Retinal pigment epithelial cell (primary cell): ENCODE measurements at regions not wholly inside any gene's neighbourhood (a gene's known extent, or its start where the extent isn't known, plus 50 kb on each side); places are given as distances from the start of the nearest gene placed in this dataset.

Experiments used
- DNase-seq: peaks from one replicate; pipeline ENCODE4 v3.0.0-alpha.2; 2010; ENCODE audit warnings: low read depth
- H3K4me3 ChIP-seq: 2 replicates; pipeline ENCODE4 v1.5.1; 2011; ENCODE audit warnings: mild to moderate bottlenecking, low read length, control low read depth, moderate library complexity
- TF ChIP-seq, protein P1 (sequence below): conservative IDR thresholded peaks from 2 replicates; pipeline ENCODE4 v1.5.1; 2011; ENCODE audit warnings: low read depth, low read length, control low read depth, inconsistent platforms

DNA sequence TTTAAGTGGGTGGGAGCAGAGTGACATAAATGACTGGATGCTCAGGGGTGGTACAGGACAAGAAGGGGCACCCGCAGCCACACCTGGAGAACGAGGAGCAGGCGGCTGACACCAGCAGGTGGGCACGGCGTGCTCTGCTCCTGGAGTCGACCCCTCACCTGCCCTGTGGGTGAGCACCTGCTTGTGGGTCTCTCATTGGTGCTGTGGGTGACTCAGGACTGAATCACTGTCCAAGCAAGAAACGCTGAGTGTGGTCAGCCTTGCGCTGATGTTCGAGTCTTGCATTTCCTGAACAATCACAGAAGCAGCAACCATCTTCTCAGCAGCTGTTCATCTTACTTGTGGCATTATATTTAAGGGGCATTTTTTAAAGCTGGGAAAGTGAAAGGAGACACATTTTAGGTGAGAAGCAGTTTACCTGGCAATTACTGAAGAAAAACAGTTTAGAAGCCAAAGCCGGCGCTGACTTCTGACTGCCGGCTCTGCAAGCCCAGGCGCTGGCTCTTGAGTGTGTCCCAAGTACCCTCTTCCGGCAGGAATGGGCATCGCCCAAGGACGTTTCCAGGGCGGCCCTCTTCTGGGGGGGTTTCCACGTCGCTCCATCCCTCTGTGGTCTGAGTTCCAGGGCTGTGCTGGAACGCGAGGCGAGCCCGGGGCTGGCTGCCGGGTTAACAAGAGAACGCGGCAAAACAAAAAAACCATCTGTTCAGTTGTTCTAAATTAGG, 145.2 kb upstream of the PFKP start:
- no peak overlapping the region for H3K4me3 ChIP-seq
- TF ChIP-seq, protein P1, sequence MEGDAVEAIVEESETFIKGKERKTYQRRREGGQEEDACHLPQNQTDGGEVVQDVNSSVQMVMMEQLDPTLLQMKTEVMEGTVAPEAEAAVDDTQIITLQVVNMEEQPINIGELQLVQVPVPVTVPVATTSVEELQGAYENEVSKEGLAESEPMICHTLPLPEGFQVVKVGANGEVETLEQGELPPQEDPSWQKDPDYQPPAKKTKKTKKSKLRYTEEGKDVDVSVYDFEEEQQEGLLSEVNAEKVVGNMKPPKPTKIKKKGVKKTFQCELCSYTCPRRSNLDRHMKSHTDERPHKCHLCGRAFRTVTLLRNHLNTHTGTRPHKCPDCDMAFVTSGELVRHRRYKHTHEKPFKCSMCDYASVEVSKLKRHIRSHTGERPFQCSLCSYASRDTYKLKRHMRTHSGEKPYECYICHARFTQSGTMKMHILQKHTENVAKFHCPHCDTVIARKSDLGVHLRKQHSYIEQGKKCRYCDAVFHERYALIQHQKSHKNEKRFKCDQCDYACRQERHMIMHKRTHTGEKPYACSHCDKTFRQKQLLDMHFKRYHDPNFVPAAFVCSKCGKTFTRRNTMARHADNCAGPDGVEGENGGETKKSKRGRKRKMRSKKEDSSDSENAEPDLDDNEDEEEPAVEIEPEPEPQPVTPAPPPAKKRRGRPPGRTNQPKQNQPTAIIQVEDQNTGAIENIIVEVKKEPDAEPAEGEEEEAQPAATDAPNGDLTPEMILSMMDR, result no peak
- DNase-seq, result no peak

DNA sequence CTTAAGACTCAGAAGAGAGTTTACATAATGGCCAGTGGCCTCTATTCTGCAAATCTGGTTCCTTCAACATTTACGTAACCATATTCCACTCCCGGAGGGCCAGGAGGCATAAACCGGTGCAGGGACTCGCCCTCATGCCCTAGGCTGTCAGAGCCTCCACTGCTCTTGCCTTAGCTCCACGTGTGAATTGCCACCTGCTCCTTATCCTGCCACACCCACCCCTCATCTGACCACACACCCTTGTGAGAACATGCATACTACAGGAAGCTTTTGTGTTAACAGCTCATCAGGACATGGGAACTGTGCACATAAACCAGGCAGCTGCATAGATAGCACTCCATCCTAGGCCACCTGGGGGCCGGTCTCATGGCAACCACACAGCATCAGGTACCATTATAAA, 146.7 kb upstream of the PFKP start:
- no peak for DNase-seq
- TF ChIP-seq, protein P1, result no peak
- no peak overlapping the region for H3K4me3 ChIP-seq

DNA sequence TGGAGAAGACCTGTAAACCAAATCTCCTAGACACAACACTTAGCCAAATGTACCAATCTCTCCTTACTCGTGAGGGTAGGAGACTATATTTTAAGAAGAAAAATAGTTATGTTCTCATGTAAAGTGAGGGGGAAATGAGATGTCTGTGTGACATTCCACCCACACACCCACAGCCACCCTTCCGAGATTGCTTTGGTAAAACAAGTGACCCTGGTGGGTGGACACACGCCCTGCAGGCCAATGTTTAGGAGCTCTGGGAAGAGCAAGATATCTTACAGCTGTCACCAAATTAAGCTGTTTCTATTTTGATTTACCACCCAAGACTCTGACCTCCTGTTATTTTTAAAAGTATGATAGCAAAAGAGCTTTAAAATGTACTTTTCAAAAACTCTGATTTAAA, 147.2 kb upstream of the PFKP start:
- no peak overlapping the region for H3K4me3 ChIP-seq
- TF ChIP-seq, protein P1, result no peak
- DNase-seq, result no peak

DNA sequence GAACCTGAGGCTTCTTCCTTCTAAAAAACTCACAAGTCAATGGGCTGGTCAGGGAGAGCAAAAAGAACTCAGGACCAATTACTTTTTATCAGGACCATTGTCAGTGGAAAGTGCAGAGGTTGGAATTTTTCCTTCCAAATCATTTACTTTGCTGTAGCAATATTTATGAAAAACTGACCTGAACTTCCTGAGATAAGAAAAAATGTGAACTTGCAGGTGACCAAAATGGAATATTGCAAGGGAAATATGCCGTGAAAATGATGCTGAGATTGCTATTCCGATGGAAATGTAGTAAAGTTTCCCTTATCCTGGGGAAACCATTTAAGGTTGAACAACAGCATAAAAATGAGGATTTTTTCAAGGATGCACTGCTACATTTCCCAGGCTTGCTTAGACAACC, 148.3 kb upstream of the PFKP start:
- H3K4me3 ChIP-seq, result no peak overlapping the region
- no peak for DNase-seq
- TF ChIP-seq, protein P1, result no peak

DNA sequence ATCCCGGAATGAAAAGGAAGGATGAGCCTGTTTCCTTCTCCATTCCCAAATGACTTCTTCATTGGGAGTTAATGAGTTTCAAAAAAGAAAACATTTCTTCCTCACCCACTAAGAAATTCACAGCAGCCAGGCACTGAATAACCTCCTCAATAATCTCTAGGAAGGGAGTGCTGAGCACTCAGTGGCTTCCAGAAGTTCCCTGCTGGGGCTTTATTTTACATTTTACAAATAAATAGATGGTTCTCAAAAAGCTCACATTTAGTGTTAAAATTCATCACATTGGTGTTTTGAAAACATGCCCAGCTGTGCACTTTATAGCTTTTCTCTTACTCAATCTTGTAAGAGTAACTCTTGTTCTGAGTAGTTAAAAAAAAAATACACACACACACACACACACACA, 148.9 kb upstream of the PFKP start:
- TF ChIP-seq, protein P1, result no peak

DNA sequence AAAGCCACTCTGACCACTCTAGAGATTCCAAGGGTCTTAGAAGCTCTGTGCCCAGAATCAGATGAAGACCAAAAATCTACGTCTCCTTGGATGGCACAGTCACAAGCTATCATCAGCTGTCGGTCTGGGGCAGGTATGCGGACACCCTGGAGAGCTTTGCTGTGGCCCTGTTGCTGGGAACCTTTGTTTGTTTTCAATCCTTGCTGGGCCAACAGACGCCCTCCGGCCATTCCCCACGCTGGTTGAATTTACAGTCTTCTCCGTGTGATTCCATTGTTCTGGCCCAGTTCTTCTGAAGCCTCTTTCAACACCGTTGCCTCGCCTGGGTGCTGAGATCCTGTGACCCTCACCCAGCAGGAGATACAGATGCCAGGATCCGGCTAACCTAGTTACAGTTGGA, 149.4 kb upstream of the PFKP start:
- no peak overlapping the region for H3K4me3 ChIP-seq
- TF ChIP-seq, protein P1, result no peak
- no peak for DNase-seq

More for the DNA sequence above, 148.9 kb upstream of the PFKP start:
- H3K4me3 ChIP-seq, result no peak overlapping the region
- no peak for DNase-seq

DNA sequence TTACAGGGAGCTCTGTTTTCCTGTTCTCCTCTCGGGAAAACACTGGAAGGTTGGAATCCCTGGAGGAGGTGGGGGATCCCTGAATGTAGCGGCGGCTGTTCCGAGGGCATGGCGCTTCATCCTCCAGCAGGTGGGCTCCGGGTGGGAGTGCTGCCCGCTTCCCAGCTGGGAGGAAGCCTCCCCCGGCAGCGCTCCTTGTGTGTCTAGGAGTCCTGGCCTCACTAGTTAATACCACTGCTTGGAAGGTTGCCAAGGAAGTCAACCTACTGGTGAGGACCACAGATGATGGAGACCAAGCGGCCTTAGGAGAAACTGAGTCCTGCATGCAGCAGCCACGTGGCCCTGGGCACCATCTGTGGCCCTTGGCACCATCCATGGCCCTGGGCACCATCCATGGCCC, 151.9 kb upstream of the PFKP start:
- no peak for DNase-seq
- TF ChIP-seq, protein P1, result no peak
- no peak overlapping the region for H3K4me3 ChIP-seq
